ENCODE measurements at regions not wholly inside any gene's neighbourhood (a gene's known extent, or its start where the extent isn't known, plus 50 kb on each side); places are given as distances from the start of the nearest gene placed in this dataset.

- no peaks in the 10 kb centered on the region for H3K4me1 ChIP-seq (ENCODE audit: control insufficient read depth in 5 of 5, insufficient read depth in 5 of 5, low read length in 5 of 5)
- ATAC-seq (ENCODE audit: insufficient read depth, low FRiP score) (no peak), DNase-seq (no peak)
- TF ChIP-seq CTCF (IDR thresholded peaks at IDR 0.05; ENCODE audit: control extremely low read depth, extremely low read depth) = no peak
- 56 to 58% methylated on average over 2 of the region's 2 CpGs for WGBS, 2 donors
- H3K9me3 ChIP-seq (ENCODE audit: control insufficient read depth in 4 of 4, insufficient read depth in 3 of 4, low read length in 3 of 4) = no peaks in the 10 kb centered on the region
- no peak overlapping the region for H3K4me3 ChIP-seq
- no peaks in the 10 kb centered on the region for H3K36me3 ChIP-seq (ENCODE audit: control insufficient read depth in 4 of 4, insufficient read depth in 4 of 4, low read length in 4 of 4)
- H3K9ac ChIP-seq (ENCODE audit: insufficient read depth in 1 of 2, low read length in 2 of 2) = no peak overlapping the region
- H3K27ac ChIP-seq (ENCODE audit: low read depth in 1 of 2, low read length in 1 of 2) = no peak overlapping the region
- H3K27me3 ChIP-seq (ENCODE audit: control insufficient read depth in 3 of 3, insufficient read depth in 3 of 3, low read length in 2 of 3) = no peaks in the 10 kb centered on the region
Measured at GRCh38 chr6:103687430-103687829, 1172.3 kb downstream of the HACE1 start.

GRCh38 chr6:103680116-103680515 is 1179.6 kb downstream of the HACE1 start:
- H3K36me3 ChIP-seq (ENCODE audit: control insufficient read depth in 4 of 4, insufficient read depth in 4 of 4, low read length in 4 of 4) = no peaks in the 10 kb centered on the region
- no peaks in the 10 kb centered on the region for H3K4me1 ChIP-seq (ENCODE audit: control insufficient read depth in 5 of 5, insufficient read depth in 5 of 5, low read length in 5 of 5)
- H3K4me3 ChIP-seq = no peak overlapping the region
- no peaks in the 10 kb centered on the region for H3K27me3 ChIP-seq (ENCODE audit: control insufficient read depth in 3 of 3, insufficient read depth in 3 of 3, low read length in 2 of 3)
- no peak overlapping the region for H3K9ac ChIP-seq (ENCODE audit: insufficient read depth in 1 of 2, low read length in 2 of 2)
- ATAC-seq (ENCODE audit: insufficient read depth, low FRiP score) = no peak
- 87 to 88% methylated on average over 1 of the region's 1 CpG for WGBS, 2 donors
- DNase-seq = no peak
- no peak overlapping the region for H3K27ac ChIP-seq (ENCODE audit: low read depth in 1 of 2, low read length in 1 of 2)
- peaks cover 0 to 5% (median 0%) of the 10 kb centered on the region in 4 donors for H3K9me3 ChIP-seq (ENCODE audit: control insufficient read depth in 4 of 4, insufficient read depth in 3 of 4, low read length in 3 of 4)
- no peak for TF ChIP-seq CTCF (IDR thresholded peaks at IDR 0.05; ENCODE audit: control extremely low read depth, extremely low read depth)

GRCh38 chr6:103677290-103677689 is 1182.4 kb downstream of the HACE1 start:
- WGBS, 2 donors = 88 to 95% methylated on average over 12 of the region's 12 CpGs
- H3K4me3 ChIP-seq = no peak overlapping the region
- DNase-seq = no peak
- no peak for TF ChIP-seq CTCF (IDR thresholded peaks at IDR 0.05; ENCODE audit: control extremely low read depth, extremely low read depth)
- ATAC-seq (ENCODE audit: insufficient read depth, low FRiP score) = no peak
- no peaks in the 10 kb centered on the region for H3K4me1 ChIP-seq (ENCODE audit: control insufficient read depth in 5 of 5, insufficient read depth in 5 of 5, low read length in 5 of 5)
- H3K36me3 ChIP-seq (ENCODE audit: control insufficient read depth in 4 of 4, insufficient read depth in 4 of 4, low read length in 4 of 4) = no peaks in the 10 kb centered on the region
- H3K27ac ChIP-seq (ENCODE audit: low read depth in 1 of 2, low read length in 1 of 2) = no peak overlapping the region
- peaks cover 0 to 5% (median 0%) of the 10 kb centered on the region in 4 donors for H3K9me3 ChIP-seq (ENCODE audit: control insufficient read depth in 4 of 4, insufficient read depth in 3 of 4, low read length in 3 of 4)
- H3K27me3 ChIP-seq (ENCODE audit: control insufficient read depth in 3 of 3, insufficient read depth in 3 of 3, low read length in 2 of 3) = no peaks in the 10 kb centered on the region
- H3K9ac ChIP-seq (ENCODE audit: insufficient read depth in 1 of 2, low read length in 2 of 2) = no peak overlapping the region

GRCh38 chr6:103675807-103676406 is 1183.8 kb downstream of the HACE1 start:
- H3K27me3 ChIP-seq (ENCODE audit: control insufficient read depth in 3 of 3, insufficient read depth in 3 of 3, low read length in 2 of 3) = no peaks in the 10 kb centered on the region
- H3K27ac ChIP-seq (ENCODE audit: low read depth in 1 of 2, low read length in 1 of 2) = no peak overlapping the region
- H3K9ac ChIP-seq (ENCODE audit: insufficient read depth in 1 of 2, low read length in 2 of 2) = no peak overlapping the region
- peak in 1 of 3 donors; percentile 31 for DNase-seq
- TF ChIP-seq CTCF (IDR thresholded peaks at IDR 0.05; ENCODE audit: control extremely low read depth, extremely low read depth) = no peak
- H3K4me3 ChIP-seq = no peak overlapping the region
- H3K4me1 ChIP-seq (ENCODE audit: control insufficient read depth in 5 of 5, insufficient read depth in 5 of 5, low read length in 5 of 5) = no peaks in the 10 kb centered on the region
- no peaks in the 10 kb centered on the region for H3K36me3 ChIP-seq (ENCODE audit: control insufficient read depth in 4 of 4, insufficient read depth in 4 of 4, low read length in 4 of 4)
- peak; percentile 34 for ATAC-seq (ENCODE audit: insufficient read depth, low FRiP score)
- H3K9me3 ChIP-seq (ENCODE audit: control insufficient read depth in 4 of 4, insufficient read depth in 3 of 4, low read length in 3 of 4) = peaks cover 0 to 5% (median 0%) of the 10 kb centered on the region in 4 donors
- 32 to 43% methylated on average over 1 of the region's 1 CpG for WGBS, 2 donors
